GM23338 (cell line): ENCODE measurements at regions not wholly inside any gene's neighbourhood (a gene's known extent, or its start where the extent isn't known, plus 50 kb on each side); places are given as distances from the start of the nearest gene placed in this dataset.

Experiments
- ATAC-seq: fragments of 200-7000 bp; cut with Tn5 transposase; 3 replicates; pipeline ENCODE4 v1.9.1; 2020
- DNase-seq: peaks from one replicate; pipeline ENCODE4 v3.0.0-alpha.2; 2015; ENCODE audit warnings: low spot score
- H2AFZ ChIP-seq: fragments of 200-600 bp; sonication (generic); 2 replicates; pipeline ENCODE4 v1.8.0; 2016; ENCODE audit warnings: antibody characterized with exemption, mild to moderate bottlenecking, moderate library complexity
- H3F3A ChIP-seq: fragments of 200-600 bp; sonication (generic); replicated peaks from 2 replicates; pipeline ENCODE4 v1.8.0; 2017; ENCODE audit warnings: antibody characterized with exemption, mixed run types, low read depth
- H3K27ac ChIP-seq: fragments of 200-600 bp; sonication (generic); 2 replicates; pipeline ENCODE4 v1.6.1; 2016; ENCODE audit warnings: low read depth
- H3K27me3 ChIP-seq: fragments of 200-600 bp; sonication (generic); 2 replicates; pipeline ENCODE4 v1.8.0; 2016; ENCODE audit warnings: mild to moderate bottlenecking, mixed run types, moderate library complexity; ENCODE audit not compliant: insufficient read depth
- H3K36me3 ChIP-seq: fragments of 200-600 bp; sonication (generic); 2 replicates; pipeline ENCODE4 v1.8.0; 2016; ENCODE audit warnings: mild to moderate bottlenecking; ENCODE audit not compliant: insufficient read depth
- H3K4me1 ChIP-seq: fragments of 200-600 bp; sonication (generic); 2 replicates; pipeline ENCODE4 v1.8.0; 2016; ENCODE audit warnings: mild to moderate bottlenecking, moderate library complexity; ENCODE audit not compliant: insufficient read depth
- H3K4me2 ChIP-seq: fragments of 200-600 bp; sonication (generic); 2 replicates; pipeline ENCODE4 v1.7.1; 2017; ENCODE audit warnings: mixed run types
- H3K4me3 ChIP-seq: fragments of 200-600 bp; sonication (generic); 2 replicates; pipeline ENCODE4 v1.6.1; 2016; ENCODE audit warnings: mixed run types
- H3K79me2 ChIP-seq: fragments of 200-600 bp; sonication (generic); replicated peaks from 2 replicates; pipeline ENCODE4 v1.8.0; 2017; ENCODE audit warnings: mild to moderate bottlenecking; ENCODE audit not compliant: insufficient read depth
- H3K9me2 ChIP-seq: fragments of 200-600 bp; sonication (generic); 2 replicates; pipeline ENCODE4 v1.8.0; 2017; ENCODE audit not compliant: insufficient read depth
- H4K20me1 ChIP-seq: fragments of 200-600 bp; sonication (generic); replicated peaks from 2 replicates; pipeline ENCODE4 v1.8.0; 2017; ENCODE audit warnings: mild to moderate bottlenecking; ENCODE audit not compliant: insufficient read depth
- H3K27ac Mint-ChIP-seq: 2 replicates; pipeline ENCODE4 v1.8.0; 2020; ENCODE audit warnings: inconsistent platforms, mild to moderate bottlenecking, moderate library complexity, mixed read lengths
- H3K27me3 Mint-ChIP-seq: 3 replicates; pipeline ENCODE4 v1.8.0; 2022; ENCODE audit warnings: low read depth, mild to moderate bottlenecking, moderate library complexity, mixed read lengths, inconsistent platforms; ENCODE audit not compliant: insufficient read depth, poor library complexity
- H3K36me3 Mint-ChIP-seq: 3 replicates; pipeline ENCODE4 v1.8.0; 2021; ENCODE audit warnings: low read depth, mild to moderate bottlenecking, inconsistent platforms, moderate library complexity, mixed read lengths
- H3K4me1 Mint-ChIP-seq: 3 replicates; pipeline ENCODE4 v1.8.0; 2020; ENCODE audit warnings: mild to moderate bottlenecking, inconsistent platforms, mixed read lengths
- H3K4me3 Mint-ChIP-seq: 3 replicates; pipeline ENCODE4 v1.8.0; 2021; ENCODE audit warnings: moderate library complexity, mild to moderate bottlenecking, inconsistent platforms, mixed read lengths
- H3K9me3 Mint-ChIP-seq: 3 replicates; pipeline ENCODE4 v1.8.0; 2020; ENCODE audit warnings: moderate library complexity, mild to moderate bottlenecking, inconsistent platforms, mixed read lengths
- CTCF ChIP-seq, 2 experiments: fragments of 200-600 bp in 1 of 2; sonication (generic) in 1 of 2; conservative IDR thresholded peaks; 2 replicates each; pipeline versions ENCODE4 v1.5.1 to v1.6.1; 2016 to 2017; ENCODE audit warnings: antibody characterized with exemption in 2 of 2, low read depth in 2 of 2, mild to moderate bottlenecking in 2 of 2, moderate library complexity in 1 of 2
- ETS1 ChIP-seq: IDR thresholded peaks from 2 replicates; pipeline ENCODE4 v1.6.1; 2016; ENCODE audit warnings: antibody characterized with exemption
- EZH2 ChIP-seq: fragments of 200-600 bp; sonication (generic); IDR thresholded peaks from one replicate; pipeline ENCODE4 v1.8.0; 2017; ENCODE audit warnings: antibody characterized with exemption, mild to moderate bottlenecking, low read depth; ENCODE audit not compliant: unreplicated experiment
- EZH2phosphoT487 ChIP-seq: fragments of 200-600 bp; sonication (generic); IDR thresholded peaks from one replicate; pipeline ENCODE4 v1.8.1; 2018; ENCODE audit warnings: antibody characterized with exemption; ENCODE audit not compliant: unreplicated experiment
- JUNB ChIP-seq: IDR thresholded peaks from one replicate; pipeline ENCODE4 v1.6.1; 2016; ENCODE audit warnings: antibody characterized with exemption; ENCODE audit not compliant: unreplicated experiment
- NANOG ChIP-seq: IDR thresholded peaks from 2 replicates; pipeline ENCODE4 v1.6.1; 2016; ENCODE audit warnings: antibody characterized with exemption, borderline replicate concordance
- REST ChIP-seq: IDR thresholded peaks from one replicate; pipeline ENCODE4 v1.6.1; 2018; ENCODE audit warnings: antibody characterized with exemption; ENCODE audit not compliant: unreplicated experiment
- STAT1 ChIP-seq: IDR thresholded peaks from one replicate; pipeline ENCODE4 v1.6.1; 2016; ENCODE audit warnings: antibody characterized with exemption; ENCODE audit not compliant: unreplicated experiment
- TF ChIP-seq, protein P1 (sequence below): fragments of 250-450 bp; sonication (Bioruptor Pico); IDR thresholded peaks from 2 replicates; pipeline ENCODE4 v1.5.0; 2020; ENCODE audit warnings: mild to moderate bottlenecking, moderate library complexity

DNA sequence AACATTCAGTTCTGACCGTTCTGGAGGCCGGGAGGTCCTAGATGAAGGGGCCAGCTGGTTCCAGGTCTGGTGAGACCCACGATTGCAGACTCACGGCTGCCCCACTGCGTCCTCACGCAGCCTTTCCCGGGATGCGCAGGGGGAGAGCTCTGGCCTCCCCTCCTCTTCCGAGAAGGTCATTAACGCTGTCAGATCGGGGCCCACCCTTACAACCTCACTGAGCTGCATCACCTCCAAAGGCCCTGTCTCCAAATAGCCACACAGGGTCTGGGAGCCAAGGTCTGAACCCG, 66.6 kb upstream of the PPP1R26 start (continued):
- TF ChIP-seq ETS1 (no peak), REST (no peak)

GRCh38 chr9:135413461-135413860, 66.1 kb upstream of the PPP1R26 start:
- H4K20me1 ChIP-seq = no peaks in the 10 kb centered on the region
- no peak overlapping the region for H3K4me3 Mint-ChIP-seq
- H3K79me2 ChIP-seq = no peaks in the 10 kb centered on the region
- no peak overlapping the region for H3K27ac Mint-ChIP-seq
- peaks cover 8% of the 10 kb centered on the region for H3K27me3 Mint-ChIP-seq
- DNase-seq (no peak), ATAC-seq (no peak)
- H3F3A ChIP-seq = no peaks in the 10 kb centered on the region
- peaks cover 3% of the 10 kb centered on the region; the same call in 2 of the 3 replicates for H3K4me1 Mint-ChIP-seq
- H3K27me3 ChIP-seq = no peaks in the 10 kb centered on the region
- H2AFZ ChIP-seq = no peak overlapping the region
- H3K4me1 ChIP-seq = no peaks in the 10 kb centered on the region
- no peak overlapping the region for H3K27ac ChIP-seq
- no peaks in the 10 kb centered on the region for H3K9me3 Mint-ChIP-seq
- no peak overlapping the region for H3K4me3 ChIP-seq
- no peaks in the 10 kb centered on the region for H3K36me3 Mint-ChIP-seq
- H3K4me2 ChIP-seq = no peak overlapping the region
- peaks cover 3% of the 10 kb centered on the region; the same call in 1 of the 2 replicates for H3K9me2 ChIP-seq
- H3K36me3 ChIP-seq = no peaks in the 10 kb centered on the region
- TF ChIP-seq STAT1 (no peak), EZH2phosphoT487 (no peak), CTCF (conservative IDR thresholded peaks at IDR 0.05; ENCODE audit: low read depth in 2 of 2) (no peak), NANOG (no peak), EZH2 (no peak), JUNB (no peak), ETS1 (no peak)
- TF ChIP-seq, protein P1, sequence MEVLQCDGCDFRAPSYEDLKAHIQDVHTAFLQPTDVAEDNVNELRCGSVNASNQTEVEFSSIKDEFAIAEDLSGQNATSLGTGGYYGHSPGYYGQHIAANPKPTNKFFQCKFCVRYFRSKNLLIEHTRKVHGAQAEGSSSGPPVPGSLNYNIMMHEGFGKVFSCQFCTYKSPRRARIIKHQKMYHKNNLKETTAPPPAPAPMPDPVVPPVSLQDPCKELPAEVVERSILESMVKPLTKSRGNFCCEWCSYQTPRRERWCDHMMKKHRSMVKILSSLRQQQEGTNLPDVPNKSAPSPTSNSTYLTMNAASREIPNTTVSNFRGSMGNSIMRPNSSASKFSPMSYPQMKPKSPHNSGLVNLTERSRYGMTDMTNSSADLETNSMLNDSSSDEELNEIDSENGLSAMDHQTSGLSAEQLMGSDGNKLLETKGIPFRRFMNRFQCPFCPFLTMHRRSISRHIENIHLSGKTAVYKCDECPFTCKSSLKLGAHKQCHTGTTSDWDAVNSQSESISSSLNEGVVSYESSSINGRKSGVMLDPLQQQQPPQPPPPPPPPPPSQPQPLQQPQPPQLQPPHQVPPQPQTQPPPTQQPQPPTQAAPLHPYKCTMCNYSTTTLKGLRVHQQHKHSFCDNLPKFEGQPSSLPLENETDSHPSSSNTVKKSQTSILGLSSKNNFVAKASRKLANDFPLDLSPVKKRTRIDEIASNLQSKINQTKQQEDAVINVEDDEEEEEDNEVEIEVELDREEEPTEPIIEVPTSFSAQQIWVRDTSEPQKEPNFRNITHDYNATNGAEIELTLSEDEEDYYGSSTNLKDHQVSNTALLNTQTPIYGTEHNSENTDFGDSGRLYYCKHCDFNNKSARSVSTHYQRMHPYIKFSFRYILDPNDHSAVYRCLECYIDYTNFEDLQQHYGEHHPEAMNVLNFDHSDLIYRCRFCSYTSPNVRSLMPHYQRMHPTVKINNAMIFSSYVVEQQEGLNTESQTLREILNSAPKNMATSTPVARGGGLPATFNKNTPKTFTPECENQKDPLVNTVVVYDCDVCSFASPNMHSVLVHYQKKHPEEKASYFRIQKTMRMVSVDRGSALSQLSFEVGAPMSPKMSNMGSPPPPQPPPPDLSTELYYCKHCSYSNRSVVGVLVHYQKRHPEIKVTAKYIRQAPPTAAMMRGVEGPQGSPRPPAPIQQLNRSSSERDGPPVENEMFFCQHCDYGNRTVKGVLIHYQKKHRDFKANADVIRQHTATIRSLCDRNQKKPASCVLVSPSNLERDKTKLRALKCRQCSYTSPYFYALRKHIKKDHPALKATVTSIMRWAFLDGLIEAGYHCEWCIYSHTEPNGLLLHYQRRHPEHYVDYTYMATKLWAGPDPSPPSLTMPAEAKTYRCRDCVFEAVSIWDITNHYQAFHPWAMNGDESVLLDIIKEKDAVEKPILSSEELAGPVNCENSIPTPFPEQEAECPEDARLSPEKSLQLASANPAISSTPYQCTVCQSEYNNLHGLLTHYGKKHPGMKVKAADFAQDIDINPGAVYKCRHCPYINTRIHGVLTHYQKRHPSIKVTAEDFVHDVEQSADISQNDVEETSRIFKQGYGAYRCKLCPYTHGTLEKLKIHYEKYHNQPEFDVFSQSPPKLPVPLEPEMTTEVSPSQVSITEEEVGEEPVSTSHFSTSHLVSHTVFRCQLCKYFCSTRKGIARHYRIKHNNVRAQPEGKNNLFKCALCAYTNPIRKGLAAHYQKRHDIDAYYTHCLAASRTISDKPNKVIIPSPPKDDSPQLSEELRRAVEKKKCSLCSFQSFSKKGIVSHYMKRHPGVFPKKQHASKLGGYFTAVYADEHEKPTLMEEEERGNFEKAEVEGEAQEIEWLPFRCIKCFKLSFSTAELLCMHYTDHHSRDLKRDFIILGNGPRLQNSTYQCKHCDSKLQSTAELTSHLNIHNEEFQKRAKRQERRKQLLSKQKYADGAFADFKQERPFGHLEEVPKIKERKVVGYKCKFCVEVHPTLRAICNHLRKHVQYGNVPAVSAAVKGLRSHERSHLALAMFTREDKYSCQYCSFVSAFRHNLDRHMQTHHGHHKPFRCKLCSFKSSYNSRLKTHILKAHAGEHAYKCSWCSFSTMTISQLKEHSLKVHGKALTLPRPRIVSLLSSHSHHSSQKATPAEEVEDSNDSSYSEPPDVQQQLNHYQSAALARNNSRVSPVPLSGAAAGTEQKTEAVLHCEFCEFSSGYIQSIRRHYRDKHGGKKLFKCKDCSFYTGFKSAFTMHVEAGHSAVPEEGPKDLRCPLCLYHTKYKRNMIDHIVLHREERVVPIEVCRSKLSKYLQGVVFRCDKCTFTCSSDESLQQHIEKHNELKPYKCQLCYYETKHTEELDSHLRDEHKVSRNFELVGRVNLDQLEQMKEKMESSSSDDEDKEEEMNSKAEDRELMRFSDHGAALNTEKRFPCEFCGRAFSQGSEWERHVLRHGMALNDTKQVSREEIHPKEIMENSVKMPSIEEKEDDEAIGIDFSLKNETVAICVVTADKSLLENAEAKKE (CRISPR knock-in tag) = no peak
